GM12878 (cell line): ENCODE measurements at regions not wholly inside any gene's neighbourhood (a gene's known extent, or its start where the extent isn't known, plus 50 kb on each side); places are given as distances from the start of the nearest gene placed in this dataset.

ENCODE experiments used
- ATAC-seq: fragments of 200-7000 bp; cut with Tn5 transposase; 3 replicates; pipeline ENCODE4 v1.9.1; 2020; ENCODE audit warnings: mild to moderate bottlenecking, moderate library complexity
- BruUV-seq: library from RNA; stranded (reverse); fragments of 400-500 nt; replicated peaks from 2 replicates; lab custom pipeline; 2021; lab: Mats Ljungman, UMichigan
- CTCF ChIA-PET: fragments of 300-600 bp; sonication (Branson Sonifier 250); formaldehyde crosslinking; extraction: SDS; loops from one replicate; lab custom pipeline; 2021; ENCODE audit warnings: inconsistent platforms; lab: Yijun Ruan, JAX
- POLR2A ChIA-PET: fragments of 350-600 bp; formaldehyde crosslinking; extraction: SDS; loops from one replicate; lab custom pipeline; 2021; ENCODE audit warnings: inconsistent platforms; lab: Charles Lee
- RAD21 ChIA-PET: fragments of 300-600 bp; sonication (Branson Sonifier 250); formaldehyde crosslinking; loops from one replicate; lab custom pipeline; 2023; ENCODE audit warnings: antibody characterized with exemption; ENCODE audit not compliant: unreplicated experiment; lab: Charles Lee
- SMC1A ChIA-PET: fragments of 300-600 bp; sonication (Branson Sonifier 250); formaldehyde crosslinking; loops from one replicate; lab custom pipeline; 2023; ENCODE audit not compliant: unreplicated experiment, uncharacterized antibody; lab: Charles Lee
- DNase-seq: peaks from one replicate; pipeline ENCODE4 v3.0.0-alpha.2; 2011; ENCODE audit warnings: low read depth, low spot score
- FAIRE-seq: peaks from 3 replicates; lab custom pipeline; 2011; peaks lifted over from hg19 to GRCh38; lab: Jason Lieb, UNC
- H2AFZ ChIP-seq: 2 replicates; pipeline ENCODE4 v1.6.0; 2011; ENCODE audit warnings: low read depth, low read length, control low read depth; ENCODE audit not compliant: control insufficient read depth
- H3K27ac ChIP-seq: 2 replicates; pipeline ENCODE4 v1.5.1; 2011; ENCODE audit warnings: control low read depth; ENCODE audit not compliant: control insufficient read depth, insufficient read depth
- H3K27me3 ChIP-seq, 2 experiments: replicated peaks in 1 of 2; 2 replicates each; pipeline versions ENCODE4 v1.6.0 to v1.6.1; 2011; ENCODE audit warnings: low read length in 1 of 2; ENCODE audit not compliant: control insufficient read depth in 2 of 2, insufficient read depth in 2 of 2
- H3K36me3 ChIP-seq, 2 experiments: 2 replicates each; pipeline ENCODE4 v1.5.1; 2011; ENCODE audit warnings: low read length in 1 of 2; ENCODE audit not compliant: control insufficient read depth in 2 of 2, insufficient read depth in 2 of 2
- H3K4me1 ChIP-seq: 2 replicates; pipeline ENCODE4 v1.6.1; 2011; ENCODE audit warnings: mild to moderate bottlenecking, low read length, moderate library complexity, mixed read lengths; ENCODE audit not compliant: control insufficient read depth, insufficient read depth
- H3K4me2 ChIP-seq: 2 replicates; pipeline ENCODE4 v1.6.0; 2011; ENCODE audit warnings: control low read depth; ENCODE audit not compliant: control insufficient read depth, insufficient read depth
- H3K4me3 ChIP-seq: fragments of 200-600 bp; sonication (generic); 2 replicates; pipeline ENCODE4 v1.5.1; 2016
- H3K79me2 ChIP-seq: 2 replicates; pipeline ENCODE4 v1.6.0; 2011; ENCODE audit warnings: low read length; ENCODE audit not compliant: control insufficient read depth, insufficient read depth
- H3K9ac ChIP-seq: 2 replicates; pipeline ENCODE4 v1.8.0; 2011; ENCODE audit warnings: low read length, control low read depth, mixed read lengths; ENCODE audit not compliant: control insufficient read depth, insufficient read depth
- H3K9me3 ChIP-seq: replicated peaks from 3 replicates; pipeline ENCODE4 v1.5.1; 2011; ENCODE audit warnings: mild to moderate bottlenecking, low read length; ENCODE audit not compliant: control insufficient read depth, insufficient read depth
- H4K20me1 ChIP-seq: 2 replicates; pipeline ENCODE4 v1.6.0; 2011; ENCODE audit not compliant: control insufficient read depth, insufficient read depth
- CEBPZ ChIP-seq: fragments of 150-350 bp; IDR thresholded peaks from 2 replicates; pipeline ENCODE4 v1.6.1; 2016; ENCODE audit warnings: low read depth, low read length
- GABPA ChIP-seq: IDR thresholded peaks from 2 replicates; pipeline ENCODE4 v1.6.1; 2014; ENCODE audit warnings: antibody characterized with exemption, low read depth, mild to moderate bottlenecking, inconsistent platforms
- LARP7 ChIP-seq: fragments of 450-650 bp; IDR thresholded peaks from 2 replicates; pipeline ENCODE4 v1.6.1; 2017; ENCODE audit warnings: mild to moderate bottlenecking
- MEF2A ChIP-seq: IDR thresholded peaks from 2 replicates; pipeline ENCODE4 v1.6.1; 2011; ENCODE audit warnings: low read depth, mild to moderate bottlenecking, low read length, moderate library complexity; ENCODE audit not compliant: insufficient read depth
- MXI1 ChIP-seq: fragments of 150-350 bp; IDR thresholded peaks from 2 replicates; pipeline ENCODE4 v1.6.1; 2011; ENCODE audit warnings: low read depth, mild to moderate bottlenecking, inconsistent platforms, low read length, improper control_type of control experiment
- MYB ChIP-seq: fragments of 150-350 bp; IDR thresholded peaks from 2 replicates; pipeline ENCODE4 v1.6.1; 2014; ENCODE audit warnings: mild to moderate bottlenecking, low read depth, low read length, borderline replicate concordance
- NKRF ChIP-seq: fragments of 450-650 bp; conservative IDR thresholded peaks from 2 replicates; pipeline ENCODE4 v1.6.1; 2017; ENCODE audit warnings: mild to moderate bottlenecking, moderate library complexity
- RCOR1 ChIP-seq: conservative IDR thresholded peaks from 2 replicates; pipeline ENCODE4 v1.6.1; 2012; ENCODE audit warnings: low read depth, low read length, improper control_type of control experiment
- SMAD5 ChIP-seq: IDR thresholded peaks from 2 replicates; pipeline ENCODE4 v1.6.1; 2016; ENCODE audit warnings: antibody characterized with exemption, low read depth
- SRF ChIP-seq, 2 experiments: IDR thresholded peaks; 2 replicates each; pipeline ENCODE4 v1.6.1; 2011; ENCODE audit warnings: low read depth in 2 of 2, low read length in 2 of 2, mild to moderate bottlenecking in 1 of 2, moderate library complexity in 1 of 2
- TBL1XR1 ChIP-seq: IDR thresholded peaks from 2 replicates; pipeline ENCODE4 v1.6.1; 2012; ENCODE audit warnings: low read depth, low read length, improper control_type of control experiment
- ZNF24 ChIP-seq: fragments of 450-650 bp; IDR thresholded peaks from 2 replicates; pipeline ENCODE4 v1.6.1; 2017; ENCODE audit warnings: antibody characterized with exemption, mild to moderate bottlenecking
- ZNF384 ChIP-seq: IDR thresholded peaks from 2 replicates; pipeline ENCODE4 v1.6.1; 2012; ENCODE audit warnings: low read depth, mild to moderate bottlenecking, low read length, improper control_type of control experiment, borderline replicate concordance
- ZNF622 ChIP-seq: fragments of 450-650 bp; IDR thresholded peaks from 2 replicates; pipeline ENCODE4 v1.6.1; 2017; ENCODE audit warnings: mild to moderate bottlenecking, inconsistent platforms
- WGBS: methylation state at CpG from one replicate; pipeline ENCODE4 v1.1.6; 2016; ENCODE audit warnings: low lambda C conversion rate; ENCODE audit not compliant: insufficient replicate concordance, insufficient coverage; ENCODE audit errors: missing lambda C conversion rate; 5-methylcytosine and 5-hydroxymethylcytosine counted together
- in situ Hi-C: fragments of 300-500 bp; cut with MboI; formaldehyde crosslinking; loops from 9 replicates; pipeline ENCODE4 v1.14.3; 2018; ENCODE audit warnings: mixed read lengths
- intact Hi-C: fragments of 100-400 bp; cut with micrococcal nuclease; formaldehyde crosslinking; loops from one replicate; pipeline ENCODE4 v1.14.2; 2022; ENCODE audit not compliant: unreplicated experiment

GRCh38 chr6:154566866-154567265 lies 56.4 kb upstream of the CNKSR3 start (continued):
- no peak for TF ChIP-seq CEBPZ

GRCh38 chr6:154567695-154568220 lies 57.3 kb upstream of the CNKSR3 start:
- WGBS = 27% methylated on average over 6 of the region's 6 CpGs
- no peak overlapping the region for H2AFZ ChIP-seq
- no peak for DNase-seq
- no peak overlapping the region for H3K4me3 ChIP-seq
- no peak overlapping the region for H3K27ac ChIP-seq
- no TSS peak for BruUV-seq
- SMC1A ChIA-PET = interaction anchor here (1.3 kb wide), 1 partner anchor 17 kb away, joined by 3 read pairs; no protein-coding TSS in a partner anchor
- no peaks in the 10 kb centered on the region; the same call in 2 of the 3 replicates for H3K9me3 ChIP-seq
- no peaks in the 10 kb centered on the region for H3K4me1 ChIP-seq
- no peak for ATAC-seq
- H3K79me2 ChIP-seq = no peaks in the 10 kb centered on the region
- no peaks in the 10 kb centered on the region for H3K36me3 ChIP-seq
- POLR2A ChIA-PET = no interaction called here
- TF ChIP-seq MEF2A (no peak), RCOR1 (no peak), SRF (IDR thresholded peaks at IDR 0.05; ENCODE audit: low read depth in 2 of 2, low read length in 2 of 2) (no peak), ZNF622 (no peak), MXI1 (no peak), SMAD5 (no peak), GABPA (no peak), MYB (no peak), TBL1XR1 (no peak), ZNF24 (no peak), NKRF (no peak), ZNF384 (no peak), LARP7 (no peak)
- intact Hi-C loops = no loop called here
- FAIRE-seq = no peak
- H3K9ac ChIP-seq = no peak overlapping the region
- no peaks in the 10 kb centered on the region; a peak in 2 of 4 replicates for H3K27me3 ChIP-seq
- CTCF ChIA-PET = interaction anchor here (1.6 kb wide), 1 partner anchor 10 kb away, joined by 3 read pairs; no protein-coding TSS in a partner anchor
- in situ Hi-C loops = no loop called here
- no peaks in the 10 kb centered on the region for H4K20me1 ChIP-seq
- RAD21 ChIA-PET = no interaction called here
- H3K4me2 ChIP-seq = no peak overlapping the region
